SK-N-SH (cell line): ENCODE measurements at regions not wholly inside any gene's neighbourhood (a gene's known extent, or its start where the extent isn't known, plus 50 kb on each side); places are given as distances from the start of the nearest gene placed in this dataset.

ENCODE experiments used
- CTCF ChIA-PET: fragments of 300-600, 350-600 bp; formaldehyde crosslinking; extraction: SDS; loops from one replicate; lab custom pipeline; 2021; lab: Yijun Ruan, JAX
- POLR2A ChIA-PET: fragments of 350-600 bp; sonication (Branson Sonifier 250); formaldehyde crosslinking; extraction: SDS; loops from one replicate; lab custom pipeline; 2020; ENCODE audit warnings: antibody characterized with exemption, inconsistent platforms; lab: Yijun Ruan, JAX
- DNase-seq: peaks from one replicate; pipeline ENCODE4 v3.0.0; 2012
- H2AFZ ChIP-seq: fragments of 200-600 bp; sonication (generic); 2 replicates; pipeline ENCODE4 v1.8.1; 2016; ENCODE audit warnings: antibody characterized with exemption, mild to moderate bottlenecking, low read depth
- H3F3A ChIP-seq: fragments of 200-600 bp; sonication (generic); replicated peaks from 2 replicates; pipeline ENCODE3; 2016; ENCODE audit warnings: antibody characterized with exemption, mild to moderate bottlenecking; ENCODE audit not compliant: insufficient read depth
- H3K27ac ChIP-seq, 2 experiments: fragments of 200-500 bp in 1 of 2; fragments of 200-600 bp in 1 of 2; sonication (Bioruptor generic) in 1 of 2; sonication (generic), shearing (Covaris generic) in 1 of 2; 2 replicates each; pipeline versions ENCODE4 v1.5.1 to v1.6.1; 2014 to 2016; ENCODE audit warnings: low read depth in 2 of 2, inconsistent platforms in 1 of 2, low read length in 1 of 2, mild to moderate bottlenecking in 1 of 2, mixed read lengths in 1 of 2
- H3K27me3 ChIP-seq: fragments of 200-600 bp; sonication (generic), shearing (Covaris generic); 2 replicates; pipeline ENCODE4 v1.6.1; 2016; ENCODE audit warnings: mixed run types; ENCODE audit not compliant: insufficient read depth
- H3K36me3 ChIP-seq, 2 experiments: fragments of 200-500 bp in 1 of 2; fragments of 200-600 bp in 1 of 2; sonication (Bioruptor generic) in 1 of 2; sonication (generic) in 1 of 2; replicated peaks in 1 of 2; 2 replicates each; pipeline versions ENCODE3 to v1.5.1; 2014 to 2016; ENCODE audit warnings: low read length in 1 of 2, mild to moderate bottlenecking in 1 of 2; ENCODE audit not compliant: insufficient read depth in 2 of 2, control insufficient read depth in 1 of 2
- H3K4me1 ChIP-seq, 2 experiments: fragments of 200-500 bp in 1 of 2; fragments of 200-600 bp in 1 of 2; sonication (Bioruptor generic) in 1 of 2; sonication (generic), shearing (Covaris generic) in 1 of 2; 2 replicates each; pipeline versions ENCODE4 v1.5.1 to v1.6.1; 2014 to 2016; ENCODE audit warnings: low read depth in 1 of 2, low read length in 1 of 2, mixed run types in 1 of 2; ENCODE audit not compliant: insufficient read depth in 2 of 2, control insufficient read depth in 1 of 2
- H3K4me2 ChIP-seq: fragments of 200-600 bp; sonication (generic), shearing (Covaris generic); 2 replicates; pipeline ENCODE4 v1.6.1; 2017; ENCODE audit warnings: mixed run types
- H3K4me3 ChIP-seq, 2 experiments: fragments of 200-500 bp in 1 of 2; fragments of 200-600 bp in 1 of 2; sonication (Bioruptor generic) in 1 of 2; sonication (generic), shearing (Covaris generic) in 1 of 2; 2 replicates each; pipeline versions ENCODE4 v1.5.1 to v1.8.1; 2014 to 2016; ENCODE audit warnings: low read depth in 2 of 2, inconsistent platforms in 1 of 2, low read length in 1 of 2, mild to moderate bottlenecking in 1 of 2, mixed read lengths in 1 of 2, moderate library complexity in 1 of 2
- H3K79me2 ChIP-seq: fragments of 200-600 bp; sonication (generic); 2 replicates; pipeline ENCODE4 v1.8.1; 2017; ENCODE audit warnings: mild to moderate bottlenecking; ENCODE audit not compliant: insufficient read depth
- H3K9ac ChIP-seq: fragments of 200-600 bp; sonication (generic); 2 replicates; pipeline ENCODE4 v1.6.1; 2017; ENCODE audit warnings: mixed run types
- H3K9me2 ChIP-seq: fragments of 200-600 bp; sonication (generic); 2 replicates; pipeline ENCODE4 v1.6.1; 2017; ENCODE audit warnings: mixed run types
- H3K9me3 ChIP-seq: fragments of 200-600 bp; sonication (generic); 2 replicates; pipeline ENCODE4 v1.6.1; 2017; ENCODE audit warnings: mixed run types, mild to moderate bottlenecking, moderate library complexity
- H4K20me1 ChIP-seq: fragments of 200-600 bp; sonication (generic); 2 replicates; pipeline ENCODE4 v1.6.1; 2017; ENCODE audit warnings: mild to moderate bottlenecking, mixed run types; ENCODE audit not compliant: insufficient read depth
- ELF1 ChIP-seq: IDR thresholded peaks from 2 replicates; pipeline ENCODE4 v1.4.0; 2012
- EZH2phosphoT487 ChIP-seq: fragments of 200-600 bp; sonication (generic); IDR thresholded peaks from 2 replicates; pipeline ENCODE4 v1.6.1; 2017; ENCODE audit warnings: low read depth, mixed run types, mild to moderate bottlenecking, antibody characterized with exemption, moderate library complexity, borderline replicate concordance
- FOXM1 ChIP-seq: IDR thresholded peaks from 2 replicates; pipeline ENCODE4 v1.4.0; 2012; ENCODE audit warnings: low read depth, mild to moderate bottlenecking
- GABPA ChIP-seq: IDR thresholded peaks from 2 replicates; pipeline ENCODE4 v1.4.0; 2012; ENCODE audit warnings: low read depth, mild to moderate bottlenecking
- GATA2 ChIP-seq: sonication (generic); formaldehyde crosslinking; IDR thresholded peaks from 2 replicates; pipeline ENCODE4 v1.5.0; 2020; ENCODE audit warnings: mild to moderate bottlenecking, missing genetic modification reagents
- JUND ChIP-seq: IDR thresholded peaks from 2 replicates; pipeline ENCODE4 v1.4.0; 2012
- MEF2A ChIP-seq: IDR thresholded peaks from 2 replicates; pipeline ENCODE4 v1.4.0; 2012; ENCODE audit warnings: low read depth, borderline replicate concordance
- MXI1 ChIP-seq: IDR thresholded peaks from 2 replicates; pipeline ENCODE4 v1.6.1; 2012; ENCODE audit warnings: mild to moderate bottlenecking, low read depth, low read length, improper control_type of control experiment
- NFIC ChIP-seq: IDR thresholded peaks from 2 replicates; pipeline ENCODE4 v1.4.0; 2012; ENCODE audit warnings: borderline replicate concordance
- NRF1 ChIP-seq: IDR thresholded peaks from 2 replicates; pipeline ENCODE4 v1.6.1; 2012; ENCODE audit warnings: low read depth, mild to moderate bottlenecking, low read length
- POLR2AphosphoS5 ChIP-seq: IDR thresholded peaks from 2 replicates; pipeline ENCODE4 v1.6.1; 2012; ENCODE audit warnings: low read depth, low read length
- SIN3A ChIP-seq: IDR thresholded peaks from 2 replicates; pipeline ENCODE4 v1.6.1; 2012; ENCODE audit warnings: low read depth, mild to moderate bottlenecking, low read length, moderate library complexity, borderline replicate concordance
- SMC3 ChIP-seq: IDR thresholded peaks from 2 replicates; pipeline ENCODE4 v1.6.1; 2012; ENCODE audit warnings: low read depth, low read length, improper control_type of control experiment
- TAF1 ChIP-seq: IDR thresholded peaks from 2 replicates; pipeline ENCODE4 v1.6.1; 2012; ENCODE audit warnings: low read depth, mild to moderate bottlenecking, low read length, moderate library complexity, borderline replicate concordance
- USF1 ChIP-seq: IDR thresholded peaks from 2 replicates; pipeline ENCODE4 v1.4.0; 2012; ENCODE audit warnings: low read depth, borderline replicate concordance
- YY1 ChIP-seq: IDR thresholded peaks from 2 replicates; pipeline ENCODE4 v1.4.0; 2012; ENCODE audit warnings: low read depth, mild to moderate bottlenecking
- WGBS: methylation state at CpG from one replicate; pipeline ENCODE4 v1.1.6; 2017; ENCODE audit warnings: low lambda C conversion rate; 5-methylcytosine and 5-hydroxymethylcytosine counted together
- TF ChIP-seq, protein P1 (sequence below): fragments of 200-600 bp; sonication (generic); IDR thresholded peaks from 2 replicates; pipeline ENCODE4 v1.6.1; 2017; ENCODE audit warnings: antibody characterized with exemption, mild to moderate bottlenecking, moderate library complexity
- TF ChIP-seq, protein P2 (sequence below): IDR thresholded peaks from 2 replicates; pipeline ENCODE4; 2012
- TF ChIP-seq, protein P3 (sequence below): fragments of 150-350 bp; IDR thresholded peaks from 2 replicates; pipeline ENCODE4 v1.6.1; 2016; ENCODE audit warnings: mild to moderate bottlenecking, low read depth, low read length

DNA sequence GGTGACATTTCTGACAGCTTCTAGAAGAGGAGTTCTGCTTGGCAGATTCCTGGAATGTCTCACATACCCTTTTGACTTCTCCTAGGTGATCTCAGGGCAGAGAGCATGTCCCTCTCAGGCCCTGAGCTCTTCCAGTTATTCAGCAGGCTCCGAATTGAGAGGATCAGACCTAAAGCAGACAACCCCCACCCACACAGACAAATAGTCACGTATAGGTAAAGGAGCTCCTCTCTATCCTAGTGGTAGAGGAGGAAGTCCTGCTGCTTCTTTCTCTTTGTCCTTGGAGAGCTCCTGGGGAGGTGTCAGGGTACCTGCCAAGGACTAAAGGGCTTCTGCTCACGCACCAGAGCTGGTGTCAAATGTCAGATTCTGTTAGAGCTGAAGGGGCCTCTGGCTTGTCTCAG is 128.1 kb downstream of the IER5 start:
- H4K20me1 ChIP-seq: no peaks in the 10 kb centered on the region
- H3K4me2 ChIP-seq: no peak overlapping the region
- DNase-seq: no peak
- no peaks in the 10 kb centered on the region for H3K9me2 ChIP-seq
- no peaks in the 10 kb centered on the region for H3F3A ChIP-seq
- H3K9ac ChIP-seq: no peak overlapping the region
- H3K27ac ChIP-seq: no peak overlapping the region
- 0% methylated on average over 2 of the region's 3 CpGs for WGBS
- no peaks in the 10 kb centered on the region for H3K36me3 ChIP-seq
- H3K79me2 ChIP-seq: no peaks in the 10 kb centered on the region
- H2AFZ ChIP-seq: no peak overlapping the region
- no peaks in the 10 kb centered on the region for H3K4me1 ChIP-seq
- H3K4me3 ChIP-seq: no peak overlapping the region
- TF ChIP-seq, protein P1, sequence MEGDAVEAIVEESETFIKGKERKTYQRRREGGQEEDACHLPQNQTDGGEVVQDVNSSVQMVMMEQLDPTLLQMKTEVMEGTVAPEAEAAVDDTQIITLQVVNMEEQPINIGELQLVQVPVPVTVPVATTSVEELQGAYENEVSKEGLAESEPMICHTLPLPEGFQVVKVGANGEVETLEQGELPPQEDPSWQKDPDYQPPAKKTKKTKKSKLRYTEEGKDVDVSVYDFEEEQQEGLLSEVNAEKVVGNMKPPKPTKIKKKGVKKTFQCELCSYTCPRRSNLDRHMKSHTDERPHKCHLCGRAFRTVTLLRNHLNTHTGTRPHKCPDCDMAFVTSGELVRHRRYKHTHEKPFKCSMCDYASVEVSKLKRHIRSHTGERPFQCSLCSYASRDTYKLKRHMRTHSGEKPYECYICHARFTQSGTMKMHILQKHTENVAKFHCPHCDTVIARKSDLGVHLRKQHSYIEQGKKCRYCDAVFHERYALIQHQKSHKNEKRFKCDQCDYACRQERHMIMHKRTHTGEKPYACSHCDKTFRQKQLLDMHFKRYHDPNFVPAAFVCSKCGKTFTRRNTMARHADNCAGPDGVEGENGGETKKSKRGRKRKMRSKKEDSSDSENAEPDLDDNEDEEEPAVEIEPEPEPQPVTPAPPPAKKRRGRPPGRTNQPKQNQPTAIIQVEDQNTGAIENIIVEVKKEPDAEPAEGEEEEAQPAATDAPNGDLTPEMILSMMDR: no peak
- no peak for TF ChIP-seq GATA2
- no peak for TF ChIP-seq TAF1
- TF ChIP-seq SIN3A: no peak
- TF ChIP-seq SMC3: no peak
- TF ChIP-seq FOXM1: no peak
- TF ChIP-seq EZH2phosphoT487: no peak
- TF ChIP-seq, protein P2, sequence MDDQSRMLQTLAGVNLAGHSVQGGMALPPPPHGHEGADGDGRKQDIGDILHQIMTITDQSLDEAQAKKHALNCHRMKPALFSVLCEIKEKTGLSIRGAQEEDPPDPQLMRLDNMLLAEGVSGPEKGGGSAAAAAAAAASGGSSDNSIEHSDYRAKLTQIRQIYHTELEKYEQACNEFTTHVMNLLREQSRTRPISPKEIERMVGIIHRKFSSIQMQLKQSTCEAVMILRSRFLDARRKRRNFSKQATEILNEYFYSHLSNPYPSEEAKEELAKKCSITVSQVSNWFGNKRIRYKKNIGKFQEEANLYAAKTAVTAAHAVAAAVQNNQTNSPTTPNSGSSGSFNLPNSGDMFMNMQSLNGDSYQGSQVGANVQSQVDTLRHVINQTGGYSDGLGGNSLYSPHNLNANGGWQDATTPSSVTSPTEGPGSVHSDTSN: no peak
- TF ChIP-seq MEF2A: no peak
- no peak for TF ChIP-seq NFIC
- ChIA-PET POLR2A (no interaction called here), CTCF (interaction anchor here (1.1 kb wide), 1 partner anchor 26 kb away, joined by 3 read pairs; no protein-coding TSS in a partner anchor)
- H3K9me3 ChIP-seq: no peaks in the 10 kb centered on the region
- H3K27me3 ChIP-seq: peaks cover 4% of the 10 kb centered on the region; the same call in 1 of the 2 replicates

DNA sequence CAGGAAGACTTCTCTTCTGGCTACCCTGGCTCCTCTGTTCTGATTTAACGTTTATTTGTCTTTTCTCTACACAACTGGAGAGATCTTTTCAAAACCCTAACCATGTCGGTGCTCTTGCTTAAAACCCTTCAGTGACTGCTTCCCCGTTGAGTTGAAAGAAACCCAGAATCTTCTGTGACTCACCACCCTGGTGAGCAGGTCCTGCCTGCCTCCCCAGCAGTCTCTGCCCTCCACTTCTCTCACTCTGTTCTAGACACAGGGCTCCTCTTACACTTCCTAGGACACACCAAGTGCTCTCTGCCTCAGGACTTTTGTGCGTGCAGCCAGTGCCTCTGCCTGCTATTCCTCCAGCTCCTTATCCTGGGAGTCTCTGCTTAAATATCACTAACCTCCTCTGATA is 131.4 kb downstream of the IER5 start:
- WGBS: 13% methylated on average over 4 of the region's 4 CpGs
- ChIA-PET POLR2A (no interaction called here), CTCF (interaction anchor here (1.1 kb wide), 1 partner anchor 31 kb away, joined by 4 read pairs; no protein-coding TSS in a partner anchor)
- H4K20me1 ChIP-seq: no peaks in the 10 kb centered on the region
- no peak overlapping the region for H3K4me3 ChIP-seq
- no peak overlapping the region for H3K4me2 ChIP-seq
- no peaks in the 10 kb centered on the region for H3K9me2 ChIP-seq
- no peaks in the 10 kb centered on the region for H3K36me3 ChIP-seq
- H3K9ac ChIP-seq: no peak overlapping the region
- no peaks in the 10 kb centered on the region for H3K79me2 ChIP-seq
- H2AFZ ChIP-seq: no peak overlapping the region
- no peak for DNase-seq
- H3K4me1 ChIP-seq: no peaks in the 10 kb centered on the region
- H3K27me3 ChIP-seq: no peaks in the 10 kb centered on the region
- no peaks in the 10 kb centered on the region for H3F3A ChIP-seq
- H3K9me3 ChIP-seq: no peaks in the 10 kb centered on the region
- no peak overlapping the region for H3K27ac ChIP-seq
- no peak for TF ChIP-seq MXI1
- no peak for TF ChIP-seq USF1
- no peak for TF ChIP-seq SIN3A
- no peak for TF ChIP-seq GABPA
- TF ChIP-seq NRF1: no peak
- TF ChIP-seq, protein P3, sequence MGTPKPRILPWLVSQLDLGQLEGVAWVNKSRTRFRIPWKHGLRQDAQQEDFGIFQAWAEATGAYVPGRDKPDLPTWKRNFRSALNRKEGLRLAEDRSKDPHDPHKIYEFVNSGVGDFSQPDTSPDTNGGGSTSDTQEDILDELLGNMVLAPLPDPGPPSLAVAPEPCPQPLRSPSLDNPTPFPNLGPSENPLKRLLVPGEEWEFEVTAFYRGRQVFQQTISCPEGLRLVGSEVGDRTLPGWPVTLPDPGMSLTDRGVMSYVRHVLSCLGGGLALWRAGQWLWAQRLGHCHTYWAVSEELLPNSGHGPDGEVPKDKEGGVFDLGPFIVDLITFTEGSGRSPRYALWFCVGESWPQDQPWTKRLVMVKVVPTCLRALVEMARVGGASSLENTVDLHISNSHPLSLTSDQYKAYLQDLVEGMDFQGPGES: no peak
- no peak for TF ChIP-seq ELF1
- TF ChIP-seq, protein P1: no peak
- TF ChIP-seq YY1: no peak
- no peak for TF ChIP-seq NFIC
- no peak for TF ChIP-seq MEF2A
- no peak for TF ChIP-seq POLR2AphosphoS5
- no peak for TF ChIP-seq JUND
